ENCODE measurements at regions not wholly inside any gene's neighbourhood (a gene's known extent, or its start where the extent isn't known, plus 50 kb on each side); places are given as distances from the start of the nearest gene placed in this dataset.

DNA sequence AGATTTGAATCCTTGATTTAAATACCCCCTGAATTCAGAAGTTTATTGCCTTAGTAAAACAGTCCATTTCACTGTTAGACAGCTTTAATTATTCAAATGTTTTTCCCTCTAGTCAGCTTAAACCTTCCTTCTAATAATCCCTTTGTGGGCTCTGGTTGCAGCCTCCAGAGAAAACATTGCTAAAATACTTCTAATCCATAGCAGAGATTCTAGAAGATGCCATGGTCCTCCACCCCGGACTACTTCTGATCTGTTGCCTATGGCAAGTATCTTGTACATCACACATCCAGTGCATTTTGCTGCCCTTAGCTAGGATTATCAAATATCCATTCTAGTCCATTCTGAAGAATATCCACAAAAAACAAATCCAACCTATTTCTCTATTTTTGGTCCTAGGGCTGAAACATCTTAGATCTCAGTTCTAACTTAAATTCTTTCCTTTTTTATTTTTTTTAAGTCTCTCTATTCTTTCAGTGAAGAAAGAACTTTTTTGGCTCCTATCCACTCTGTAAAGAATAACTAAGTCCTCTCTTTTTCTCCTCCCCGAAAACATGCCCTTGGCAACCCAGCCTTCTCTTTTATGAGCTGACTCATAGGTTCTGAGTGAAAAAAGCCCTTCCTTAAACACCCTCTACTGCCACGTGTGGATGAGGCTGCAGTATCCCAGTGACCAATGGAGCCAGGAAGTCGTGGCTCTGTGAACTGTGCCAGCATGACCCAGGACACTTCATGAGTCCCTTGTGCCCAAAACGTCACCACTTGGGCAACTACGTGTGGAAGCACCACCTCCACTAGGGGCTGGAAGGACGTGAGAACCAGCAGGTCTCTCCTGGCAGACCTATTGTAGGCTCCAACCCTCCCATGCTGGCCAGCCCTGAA lies 349.8 kb downstream of the TNS1 start:
- DNase-seq: no peak

GRCh38 chr2:217650716-217651360 lies 352.0 kb downstream of the TNS1 start:
- no peak for DNase-seq

DNA sequence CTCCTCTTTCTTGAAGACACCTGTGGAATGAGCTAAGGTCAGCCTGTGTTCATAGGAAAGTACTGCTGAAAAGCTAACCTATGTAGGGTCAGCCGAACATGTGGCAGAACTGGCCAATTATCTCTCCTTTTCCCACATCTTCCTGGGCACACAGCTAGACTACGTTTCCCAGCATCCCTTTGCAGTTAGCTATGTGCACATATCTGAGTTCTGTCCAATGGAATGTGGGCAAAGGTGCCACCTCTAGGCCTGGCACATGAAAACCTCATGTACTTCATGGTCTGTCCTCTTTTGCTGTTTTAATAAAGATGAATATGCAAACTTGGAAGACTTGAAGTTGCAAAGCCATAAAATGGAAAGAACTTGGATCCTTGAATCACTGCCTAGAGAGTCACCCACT lies 352.6 kb downstream of the TNS1 start:
- no peak for DNase-seq

DNA sequence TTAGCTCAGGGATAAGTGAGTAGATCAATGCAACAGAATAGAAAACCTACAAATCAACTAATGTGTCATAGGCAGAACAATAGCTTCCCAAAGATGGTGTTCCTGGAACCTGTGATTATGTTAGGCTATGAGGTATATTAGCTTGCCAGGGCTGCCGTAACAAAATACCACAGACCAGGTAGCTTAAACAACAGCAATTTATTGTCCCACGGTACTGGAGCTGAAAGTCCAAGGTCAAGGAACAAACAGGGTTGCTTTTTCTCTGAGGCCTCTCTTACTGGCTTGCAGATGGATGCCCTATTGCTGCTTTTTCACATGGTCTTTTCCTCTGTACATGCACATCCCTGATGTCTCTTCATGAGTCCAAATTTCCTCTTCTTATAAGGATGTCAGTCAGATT lies 354.9 kb downstream of the TNS1 start:
- DNase-seq: peak; percentile 91

GRCh38 chr2:217647226-217647625 lies 355.6 kb downstream of the TNS1 start:
- DNase-seq: no peak

- DNase-seq: no peak
These were observed 356.9 kb downstream of the TNS1 start for GRCh38 chr2:217645896-217646295.

- no peak for DNase-seq
These were observed 358.9 kb downstream of the TNS1 start for GRCh38 chr2:217643789-217644301.

DNA sequence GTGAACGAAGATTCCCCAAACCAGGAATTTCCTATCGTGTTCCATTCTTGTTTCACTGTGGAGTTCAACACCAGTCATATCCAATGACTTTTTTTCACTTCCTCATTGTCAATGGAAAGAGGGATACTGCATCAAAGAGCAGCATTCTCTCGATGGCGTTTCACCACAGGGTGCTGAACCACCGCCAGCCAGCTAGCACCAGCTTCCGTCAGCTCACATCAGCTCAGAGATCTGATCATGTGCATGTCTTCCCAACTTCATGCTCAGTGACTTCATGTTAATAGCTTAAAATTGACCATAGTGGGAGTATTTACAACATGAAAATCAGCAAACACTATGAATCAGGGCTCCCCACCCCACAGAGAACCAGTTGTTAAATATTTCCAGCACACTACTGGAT lies 359.9 kb downstream of the TNS1 start:
- no peak for DNase-seq

- no peak for DNase-seq
These were observed 360.8 kb downstream of the TNS1 start for GRCh38 chr2:217641960-217642359.

DNA sequence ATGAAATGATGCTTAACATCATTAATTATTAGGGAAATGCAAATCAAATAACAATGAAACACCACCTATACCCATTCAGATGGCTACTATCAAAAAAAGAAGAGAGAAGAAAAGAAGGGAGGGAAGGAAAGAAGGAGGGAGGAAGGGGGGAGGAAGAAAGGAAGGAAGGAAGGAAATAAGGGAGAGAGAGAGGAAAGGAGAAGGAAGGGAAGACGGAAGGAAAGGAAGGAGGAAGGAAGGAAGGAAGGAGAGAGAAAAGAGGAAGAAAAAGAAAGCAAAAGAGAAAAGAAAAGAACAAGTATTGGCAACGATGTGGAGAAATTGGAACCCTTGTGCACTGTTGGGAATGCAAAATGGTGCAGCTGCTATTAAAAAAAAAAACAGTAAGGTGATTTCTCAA lies 363.3 kb downstream of the TNS1 start:
- DNase-seq: no peak

- no peak for DNase-seq
These were observed 364.3 kb downstream of the TNS1 start for GRCh38 chr2:217638533-217638932.

- DNase-seq: no peak
These were observed 364.8 kb downstream of the TNS1 start for GRCh38 chr2:217638031-217638430.

DNA sequence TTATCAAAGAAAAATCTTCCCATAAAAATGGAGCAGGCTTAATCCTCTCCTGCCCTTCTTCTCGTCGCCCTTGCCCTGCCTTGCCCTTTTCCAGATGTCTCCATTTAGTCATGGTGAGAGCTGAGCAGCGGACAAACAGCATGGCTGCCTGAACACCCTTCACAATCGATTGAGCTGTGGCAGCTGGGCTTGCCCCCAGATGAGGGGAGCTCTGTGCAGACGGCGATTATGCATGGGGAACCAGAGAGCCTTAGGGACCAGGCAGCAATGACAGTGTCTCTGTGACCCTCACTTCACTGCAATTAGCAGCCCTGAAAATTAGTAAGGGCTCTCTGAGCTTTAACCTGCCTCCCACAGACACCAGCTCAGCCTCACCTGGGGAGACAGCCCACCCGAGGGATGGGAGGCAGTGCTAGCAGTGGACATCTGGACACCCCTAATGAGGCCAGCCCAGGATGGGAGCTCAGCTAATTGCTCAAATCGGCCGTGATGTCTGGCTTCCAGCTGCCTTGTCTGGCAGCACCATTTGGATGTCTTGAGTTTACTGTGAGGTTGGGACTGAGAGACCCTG lies 365.7 kb downstream of the TNS1 start:
- no peak for DNase-seq

- DNase-seq: no peak
These were observed 366.2 kb downstream of the TNS1 start for GRCh38 chr2:217636578-217636977.

DNA sequence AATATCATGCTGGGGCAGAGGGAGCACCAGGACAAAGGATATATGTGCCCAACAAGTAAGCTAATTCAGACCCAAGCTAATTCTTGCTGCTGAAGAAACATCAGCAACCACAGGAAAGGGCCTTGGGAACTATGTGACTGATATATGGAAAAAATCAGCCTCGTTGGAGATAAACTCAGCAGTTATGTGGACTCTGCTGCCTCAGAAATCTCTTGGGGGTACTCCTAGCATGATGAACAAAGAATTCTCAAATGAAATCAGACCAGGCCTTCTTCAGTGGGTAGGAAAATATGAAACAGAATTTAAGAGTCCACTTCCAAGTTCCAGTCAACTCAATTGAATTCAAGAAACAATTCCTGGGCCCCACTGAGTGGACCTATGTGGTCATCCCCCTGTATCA lies 367.9 kb downstream of the TNS1 start:
- no peak for DNase-seq

GRCh38 chr2:217632043-217632442 lies 370.8 kb downstream of the TNS1 start:
- no peak for DNase-seq

DNA sequence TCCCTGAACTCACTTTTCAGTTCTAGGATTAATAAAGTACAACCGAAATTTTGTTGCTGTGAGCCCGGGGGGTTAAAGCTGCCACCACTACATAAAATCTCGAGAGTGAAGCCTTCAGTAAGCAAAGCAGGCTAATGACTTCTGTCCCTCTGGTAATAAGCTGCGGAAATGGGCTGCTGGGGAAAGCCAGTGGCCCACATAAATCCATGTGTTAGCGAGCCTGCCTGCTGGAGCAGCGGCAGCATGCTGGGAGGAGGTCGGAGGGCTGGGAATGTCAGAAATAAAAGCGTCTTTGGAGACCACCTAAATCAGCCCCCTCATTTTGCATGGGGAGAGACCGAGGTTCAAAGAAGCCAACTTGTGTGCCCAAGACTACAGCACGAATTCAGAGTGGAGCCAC lies 371.7 kb downstream of the TNS1 start:
- DNase-seq: peak; percentile 25

DNA sequence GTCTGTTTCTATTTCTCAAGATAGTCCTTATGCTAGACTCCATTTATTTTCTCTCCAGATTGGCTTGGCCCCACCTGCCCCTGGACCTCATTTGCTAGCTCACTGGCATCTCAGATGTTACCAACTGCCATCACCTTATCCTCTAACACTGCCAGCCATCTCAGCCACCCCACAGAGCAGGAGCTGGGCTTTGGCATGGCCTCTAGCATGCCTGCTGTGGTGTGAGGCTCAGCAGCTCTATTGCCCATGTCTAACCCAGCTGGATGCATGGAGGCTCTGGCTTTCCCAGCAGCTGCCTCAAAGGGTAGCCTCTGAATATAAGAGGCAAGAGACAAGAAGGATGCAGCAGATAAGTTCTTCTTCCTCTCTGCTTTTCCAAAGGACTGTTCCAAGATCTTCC lies 373.4 kb downstream of the TNS1 start:
- DNase-seq: no peak

DNA sequence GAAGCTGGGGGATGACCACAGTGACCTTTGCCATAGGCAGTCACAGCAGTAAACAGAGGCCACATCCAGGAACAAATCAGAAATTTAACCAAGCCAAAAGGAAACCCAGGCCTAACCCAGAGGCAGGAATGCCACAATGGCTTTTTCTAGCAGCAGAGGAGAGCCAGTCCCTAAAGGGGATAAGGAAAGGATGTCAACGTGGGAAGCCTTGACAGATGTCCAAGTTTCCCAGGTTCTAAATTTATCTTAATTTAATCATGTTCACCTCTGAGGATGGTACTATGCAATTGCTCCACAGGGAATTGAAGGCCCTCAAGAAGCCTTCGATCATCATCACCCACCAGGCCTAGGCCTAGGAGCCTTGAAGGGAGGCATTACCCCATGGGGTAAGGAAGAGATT lies 374.7 kb downstream of the TNS1 start:
- no peak for DNase-seq

- no peak for DNase-seq
These were observed 375.9 kb downstream of the TNS1 start for GRCh38 chr2:217626926-217627325.

DNA sequence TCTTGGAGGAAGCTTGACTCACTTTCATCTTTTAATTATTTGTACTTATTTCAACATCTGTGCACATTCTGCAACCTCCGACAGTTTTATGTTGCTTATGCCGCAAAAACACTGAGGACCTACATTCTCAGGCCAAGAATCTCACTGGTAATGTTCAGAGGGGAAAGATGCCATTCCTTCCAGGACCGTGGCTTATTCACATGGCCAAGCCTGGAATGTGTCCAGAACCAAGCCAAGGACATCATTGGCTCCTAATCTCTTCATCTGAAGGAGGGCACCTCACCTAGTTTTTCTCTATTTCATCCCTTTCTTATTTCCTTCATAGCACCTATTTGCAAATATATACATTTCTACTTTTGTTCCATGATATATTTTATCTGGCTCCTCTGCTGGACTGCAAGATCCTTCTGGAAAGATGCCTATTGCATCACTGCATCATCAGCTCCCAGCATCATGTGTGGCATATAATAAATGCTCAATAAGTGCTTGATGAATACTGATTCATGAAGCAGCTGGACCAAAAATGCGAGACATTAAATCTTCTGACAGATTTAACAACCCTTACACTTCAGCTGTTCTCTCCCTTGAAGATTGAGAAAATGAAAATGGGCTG lies 377.1 kb downstream of the TNS1 start:
- DNase-seq: no peak

DNA sequence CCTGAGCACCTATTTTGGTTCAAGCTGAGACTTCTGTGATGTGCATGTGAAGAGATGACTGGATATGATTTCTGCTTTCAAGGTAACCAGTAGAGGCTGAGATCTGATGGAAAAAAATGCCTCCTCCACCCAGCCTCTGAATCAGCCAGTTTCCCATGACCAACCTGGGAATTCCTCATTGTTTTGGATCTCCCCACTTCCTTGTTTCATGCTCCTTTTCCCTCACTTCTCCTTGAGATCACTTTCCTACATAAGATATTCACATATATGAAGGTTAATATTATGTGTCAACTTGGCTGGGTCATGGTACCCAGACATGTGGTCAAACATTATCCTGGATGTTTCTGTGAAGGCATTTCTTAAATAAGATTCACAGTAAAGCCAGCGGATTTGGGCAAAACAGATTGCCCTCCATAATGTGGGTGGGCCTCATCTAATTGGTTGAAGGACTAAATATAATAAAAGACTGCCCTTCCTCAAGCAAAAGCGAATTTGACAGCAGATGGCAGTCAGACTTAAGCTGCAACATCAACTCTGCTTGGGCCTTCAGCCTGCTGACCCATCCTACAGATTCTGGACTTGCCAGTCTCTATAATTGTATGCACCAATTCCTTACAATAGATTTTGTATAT lies 379.4 kb downstream of the TNS1 start:
- DNase-seq: no peak

All from NCI-H2227 treated with DMSO at 0.1 percent for 48 hours (cell line).